HG02970 (cell line): ENCODE measurements at regions not wholly inside any gene's neighbourhood (a gene's known extent, or its start where the extent isn't known, plus 50 kb on each side); places are given as distances from the start of the nearest gene placed in this dataset.
"Not testable (repeated sequence)": the region's sequence is repeated elsewhere in the genome, so short reads cannot be mapped to it uniquely, and the experiment has no call there.

Source experiments
- ATAC-seq: cut with Tn5 transposase; IDR thresholded peaks from one replicate; pipeline ENCODE4 v1.9.1; 2021; ENCODE audit warnings: mild to moderate bottlenecking, moderate library complexity, moderate number of reproducible peaks; ENCODE audit not compliant: unreplicated experiment, low FRiP score

DNA sequence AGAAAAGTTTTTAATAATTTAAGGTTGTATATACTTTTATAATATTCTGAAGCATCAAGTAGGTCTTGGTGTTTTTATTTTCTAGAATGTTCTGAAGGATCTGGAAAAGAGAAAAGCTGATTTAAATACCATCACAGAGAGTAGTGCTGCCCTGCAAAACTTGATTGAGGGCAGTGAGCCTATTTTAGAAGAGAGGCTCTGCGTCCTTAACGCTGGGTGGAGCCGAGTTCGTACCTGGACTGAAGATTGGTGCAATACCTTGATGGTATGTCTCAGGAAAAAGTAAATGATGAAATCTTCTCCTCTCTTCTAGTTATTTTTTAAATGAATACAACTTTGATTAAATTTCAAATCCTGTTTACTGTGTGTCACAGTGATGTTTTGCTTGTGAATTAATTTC lies 225.7 kb downstream of the UTRN start:
- no peak for ATAC-seq

DNA sequence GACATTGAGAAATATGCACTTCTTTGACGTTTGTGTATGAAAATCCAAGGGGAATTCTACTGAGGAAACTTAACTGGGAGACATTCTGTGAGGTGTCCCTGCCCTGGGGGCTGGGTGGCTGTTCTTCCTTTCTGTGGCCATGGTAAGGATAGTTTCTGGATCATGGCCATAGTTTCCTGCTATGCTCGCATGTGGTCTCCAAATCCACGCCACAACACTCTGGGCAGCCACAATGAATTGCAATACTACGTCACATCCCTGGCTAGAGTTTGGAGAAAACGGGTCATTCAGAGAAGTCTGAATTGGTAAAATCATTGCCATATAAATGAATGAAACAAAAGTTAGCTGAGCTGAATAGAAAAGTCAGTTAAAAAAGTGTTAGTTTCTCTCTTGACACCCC lies 230.6 kb downstream of the UTRN start:
- no peak for ATAC-seq

DNA sequence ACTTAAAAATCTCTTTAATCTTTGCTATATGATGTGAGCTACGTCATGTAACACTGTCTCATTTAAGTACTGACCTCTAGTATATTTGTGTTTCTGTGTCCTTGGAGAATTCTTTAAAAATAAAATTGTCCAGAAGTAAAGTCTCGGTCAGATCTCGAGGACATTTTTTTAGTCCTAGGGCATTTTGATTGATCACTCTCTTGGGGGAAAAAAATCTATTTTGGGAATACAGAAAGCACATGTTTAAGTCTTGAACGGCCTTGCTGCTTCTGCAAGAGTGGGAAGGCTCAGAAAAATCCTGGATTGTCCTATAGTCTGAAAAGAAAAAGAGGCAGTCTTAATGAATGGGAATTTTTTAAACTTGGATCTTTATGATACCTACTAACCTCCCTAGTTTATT lies 234.3 kb downstream of the UTRN start:
- ATAC-seq = no peak

DNA sequence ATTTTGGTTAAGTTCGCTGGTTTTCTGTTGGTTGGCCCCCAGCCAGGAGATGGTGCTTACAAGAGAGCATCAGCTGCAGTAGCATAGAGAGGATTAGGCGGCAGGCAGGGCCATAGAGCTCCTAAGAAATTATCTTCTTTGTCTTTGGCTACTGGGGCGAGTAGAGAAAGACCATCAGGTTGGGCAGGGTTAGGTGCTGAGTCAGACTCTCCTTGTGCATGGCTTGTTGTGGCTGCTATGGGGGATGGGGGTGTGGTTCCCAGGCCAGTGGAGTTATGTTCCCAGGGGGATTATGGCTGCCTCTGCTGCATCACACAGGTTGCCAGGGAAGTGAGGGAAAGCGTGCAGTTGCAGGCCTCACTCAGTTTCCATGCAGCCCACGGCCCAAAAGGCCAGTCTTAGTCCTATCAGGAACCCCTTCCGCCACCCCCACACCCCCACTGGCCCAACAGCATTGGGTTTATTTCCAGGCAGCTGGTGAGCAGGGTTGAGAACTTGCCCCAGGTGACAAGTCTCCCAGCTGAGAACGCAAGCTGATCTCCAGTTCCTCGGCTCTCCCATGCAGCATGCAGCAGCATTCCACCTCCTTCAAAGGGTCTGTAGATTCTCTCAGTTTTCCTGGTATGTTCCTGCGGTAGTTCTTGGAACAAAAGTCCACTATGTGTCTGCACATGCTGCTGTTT lies 243.7 kb downstream of the UTRN start:
- no peak for ATAC-seq

DNA sequence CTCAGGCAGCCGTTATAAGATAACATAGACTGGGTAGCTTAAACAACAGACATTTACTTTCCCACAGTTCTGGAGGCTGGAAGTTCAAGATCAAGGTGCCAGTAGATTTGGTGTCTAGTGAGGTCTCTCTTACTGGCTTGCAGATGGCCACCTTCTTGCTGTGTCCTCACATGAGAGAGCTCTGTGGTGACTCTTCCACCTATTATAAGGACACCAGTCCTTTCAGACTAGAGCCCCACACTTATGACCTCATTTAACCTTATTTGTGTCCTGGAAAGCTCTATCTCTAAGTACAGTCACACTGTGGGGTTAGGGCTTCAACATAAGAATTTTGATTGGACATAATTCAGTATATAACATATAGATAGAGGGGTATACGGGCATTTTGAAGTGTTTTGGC lies 245.0 kb downstream of the UTRN start:
- ATAC-seq = no peak

DNA sequence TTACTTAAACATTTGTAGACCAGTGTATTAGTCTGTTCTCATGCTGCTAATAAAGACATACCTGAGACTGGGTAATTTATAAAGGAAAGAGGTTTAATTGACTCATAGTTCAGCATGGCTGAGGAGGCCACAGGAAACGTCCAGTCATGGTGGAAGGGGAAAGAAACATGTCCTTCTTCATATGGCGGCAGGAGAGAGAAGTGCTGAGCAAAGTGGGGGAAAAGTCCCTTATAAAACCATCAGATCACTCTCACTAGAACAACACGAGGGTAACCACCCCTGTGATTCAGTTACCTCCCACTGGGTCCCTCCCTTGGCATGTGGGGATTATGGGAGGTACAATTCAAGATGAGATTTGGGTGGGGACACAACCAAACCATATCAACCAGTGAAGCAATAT lies 247.1 kb downstream of the UTRN start:
- not testable (repeated sequence) for ATAC-seq

DNA sequence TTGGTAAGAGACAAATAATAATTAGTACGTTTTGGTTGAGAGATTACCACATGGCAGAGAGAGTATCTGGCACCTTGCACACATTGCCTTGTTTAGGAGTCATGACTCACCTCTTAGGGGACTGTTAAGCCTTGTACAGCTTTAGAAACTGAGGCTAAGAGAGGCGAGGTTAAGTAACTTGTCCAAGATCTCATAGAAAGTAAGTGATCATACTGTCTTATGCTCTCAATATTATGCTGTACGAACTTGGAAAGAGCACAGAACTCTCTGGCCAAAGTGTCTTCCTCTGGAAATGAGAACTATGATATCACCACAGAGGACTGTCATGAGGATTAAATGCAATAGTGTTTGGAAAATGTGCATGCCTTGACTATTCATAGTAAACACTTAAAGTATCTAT lies 249.0 kb downstream of the UTRN start:
- ATAC-seq = no peak

DNA sequence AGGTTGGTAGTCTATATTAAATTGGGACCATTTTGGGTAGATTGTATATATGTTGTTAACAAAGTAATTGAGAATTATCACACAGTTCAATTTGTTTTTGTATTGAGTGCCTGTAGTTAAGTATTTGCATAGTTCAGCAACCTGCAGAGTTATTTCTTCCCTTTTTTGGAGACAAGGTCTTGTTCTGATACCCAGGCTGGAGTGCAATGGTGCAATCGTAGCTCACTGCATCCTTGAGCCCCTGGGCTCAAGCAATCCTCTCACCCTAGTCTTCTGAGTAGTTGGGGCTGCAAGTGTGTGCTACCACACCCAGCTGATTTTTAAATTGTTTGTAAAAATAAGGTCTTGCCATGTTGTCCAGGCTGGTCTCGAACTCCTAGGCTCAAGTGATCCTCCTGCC lies 250.5 kb downstream of the UTRN start:
- ATAC-seq = no peak

DNA sequence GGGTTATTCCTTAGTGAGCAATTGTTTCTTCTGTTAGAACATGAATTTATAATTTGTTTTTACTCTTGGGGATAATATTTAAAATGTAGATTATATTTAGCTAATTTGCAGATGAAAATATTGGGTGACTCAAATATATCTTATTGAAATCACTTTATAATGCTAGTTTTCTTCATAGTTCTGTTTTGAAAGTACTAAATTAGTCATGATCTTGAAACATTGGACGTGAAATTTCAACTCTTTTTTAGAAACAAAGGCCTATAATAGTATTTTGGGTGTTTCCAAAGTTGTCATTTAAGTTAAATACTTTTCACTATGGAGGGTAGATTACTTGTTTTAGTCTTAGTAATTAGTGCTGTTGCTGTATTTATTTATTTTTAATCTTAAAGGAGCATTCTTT lies 250.9 kb downstream of the UTRN start:
- no peak for ATAC-seq

DNA sequence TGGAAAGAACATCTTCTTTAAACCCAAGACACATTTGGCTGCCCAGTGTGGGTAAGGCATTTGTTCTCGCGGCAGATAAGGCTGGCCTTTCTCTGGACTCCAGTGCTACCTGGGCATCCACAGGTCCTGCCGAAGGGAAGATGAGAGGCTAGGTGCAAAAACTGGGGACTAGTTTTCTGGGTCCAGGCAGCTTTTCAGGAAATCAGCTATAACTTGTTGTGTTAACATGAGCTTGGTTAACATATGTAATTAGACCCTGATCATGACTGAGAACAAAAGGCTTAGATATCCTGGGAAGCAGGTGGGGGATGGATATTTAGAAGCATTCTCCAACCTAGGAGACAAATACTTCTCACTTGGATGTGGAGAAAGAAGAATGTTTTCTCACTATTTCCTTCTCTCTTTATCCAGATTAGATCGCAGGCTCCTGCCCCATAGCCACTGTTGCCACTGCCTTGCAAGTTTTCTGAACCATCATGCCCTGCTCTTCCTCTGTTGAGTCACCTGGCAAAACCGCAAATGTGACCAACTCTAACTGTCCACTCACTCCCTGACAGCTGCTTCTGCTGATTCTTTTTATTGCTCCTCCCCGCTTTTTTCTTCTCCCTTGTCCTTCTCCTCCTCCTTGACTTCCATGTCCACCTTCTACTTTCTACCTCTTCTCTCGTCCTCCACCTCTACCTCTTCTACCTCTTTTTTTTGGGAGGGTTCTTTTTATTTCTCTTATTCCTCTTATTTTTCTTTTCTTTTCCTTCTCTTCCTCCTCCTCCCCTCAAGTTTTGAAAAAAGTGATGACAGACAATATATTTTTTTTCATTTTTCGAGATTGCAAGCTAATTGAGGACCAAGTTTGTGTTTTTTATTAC lies 258.1 kb downstream of the UTRN start:
- ATAC-seq = no peak

DNA sequence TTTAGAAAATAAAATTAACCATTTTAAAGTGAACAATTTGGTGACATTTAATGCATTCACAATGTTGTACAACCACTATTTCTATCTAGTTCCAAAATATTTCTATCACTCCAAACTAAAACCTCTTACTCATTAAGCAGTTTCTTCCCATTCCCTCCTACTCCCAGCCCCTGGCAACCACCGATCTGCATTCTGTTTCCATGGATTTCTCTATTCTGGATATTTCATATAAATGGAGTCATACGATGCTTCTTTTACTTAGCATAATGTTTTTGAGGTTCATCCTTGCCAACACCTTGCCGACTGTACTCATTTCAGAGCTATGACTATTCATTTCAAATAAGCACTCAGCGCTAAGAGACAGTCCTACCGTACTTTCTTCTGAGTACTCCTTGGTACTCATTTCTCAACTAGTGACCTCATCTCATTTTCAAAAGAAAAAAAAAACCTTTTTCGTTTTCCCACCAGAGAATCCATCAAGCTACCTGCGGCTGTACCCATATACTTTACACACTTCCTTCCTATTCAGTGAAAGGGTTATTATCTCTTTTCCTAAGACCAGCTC lies 259.2 kb downstream of the UTRN start:
- ATAC-seq = no peak

DNA sequence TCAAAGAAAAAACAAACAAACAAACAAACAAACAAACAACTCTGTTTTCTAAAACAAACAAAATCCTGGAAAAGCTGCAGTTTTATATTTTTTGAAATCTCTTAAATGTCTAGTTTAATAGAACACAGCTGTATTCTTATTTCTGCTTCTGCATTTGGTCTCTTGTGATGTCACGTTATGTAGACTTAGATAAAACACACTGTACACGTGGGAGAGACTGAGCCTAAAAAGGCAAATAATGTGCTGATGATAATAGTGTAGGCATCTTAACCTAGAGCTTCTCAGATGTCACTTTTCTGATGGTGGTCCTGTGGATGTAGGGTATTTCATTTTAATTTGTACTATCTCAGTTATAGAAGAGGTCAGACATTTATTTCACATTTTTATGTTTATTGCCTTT lies 261.7 kb downstream of the UTRN start:
- no peak for ATAC-seq

DNA sequence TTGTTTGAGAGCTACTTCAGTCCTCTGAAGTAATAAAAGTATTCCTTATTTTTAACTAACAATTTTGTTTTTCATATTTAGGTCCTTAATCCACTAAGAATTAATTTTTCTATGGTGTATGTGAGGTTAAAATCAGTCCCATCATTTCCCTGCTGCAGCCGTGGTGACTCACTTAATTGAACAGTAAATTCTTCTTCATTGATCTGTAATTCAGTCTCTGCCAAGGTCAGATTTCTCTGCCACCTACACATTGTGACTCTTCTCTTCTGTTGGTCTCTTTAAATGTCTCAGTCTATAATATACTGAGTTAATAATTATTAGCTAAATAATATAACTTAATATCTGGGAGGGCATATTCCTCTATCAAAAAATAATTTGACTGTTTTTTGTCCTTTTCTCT lies 262.3 kb downstream of the UTRN start:
- no peak for ATAC-seq

DNA sequence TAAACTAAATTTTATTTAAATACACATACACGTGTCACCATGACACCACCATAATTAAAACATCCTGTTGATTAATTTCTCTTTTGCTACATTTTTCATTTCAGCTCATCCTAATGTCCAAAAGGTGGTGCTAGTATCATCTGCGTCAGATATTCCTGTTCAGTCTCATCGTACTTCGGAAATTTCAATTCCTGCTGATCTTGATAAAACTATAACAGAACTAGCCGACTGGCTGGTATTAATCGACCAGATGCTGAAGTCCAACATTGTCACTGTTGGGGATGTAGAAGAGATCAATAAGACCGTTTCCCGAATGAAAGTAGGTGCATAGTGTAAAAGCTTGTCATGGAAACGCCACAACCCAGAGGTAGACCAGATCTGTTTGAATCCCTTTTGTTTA lies 263.4 kb downstream of the UTRN start:
- no peak for ATAC-seq

DNA sequence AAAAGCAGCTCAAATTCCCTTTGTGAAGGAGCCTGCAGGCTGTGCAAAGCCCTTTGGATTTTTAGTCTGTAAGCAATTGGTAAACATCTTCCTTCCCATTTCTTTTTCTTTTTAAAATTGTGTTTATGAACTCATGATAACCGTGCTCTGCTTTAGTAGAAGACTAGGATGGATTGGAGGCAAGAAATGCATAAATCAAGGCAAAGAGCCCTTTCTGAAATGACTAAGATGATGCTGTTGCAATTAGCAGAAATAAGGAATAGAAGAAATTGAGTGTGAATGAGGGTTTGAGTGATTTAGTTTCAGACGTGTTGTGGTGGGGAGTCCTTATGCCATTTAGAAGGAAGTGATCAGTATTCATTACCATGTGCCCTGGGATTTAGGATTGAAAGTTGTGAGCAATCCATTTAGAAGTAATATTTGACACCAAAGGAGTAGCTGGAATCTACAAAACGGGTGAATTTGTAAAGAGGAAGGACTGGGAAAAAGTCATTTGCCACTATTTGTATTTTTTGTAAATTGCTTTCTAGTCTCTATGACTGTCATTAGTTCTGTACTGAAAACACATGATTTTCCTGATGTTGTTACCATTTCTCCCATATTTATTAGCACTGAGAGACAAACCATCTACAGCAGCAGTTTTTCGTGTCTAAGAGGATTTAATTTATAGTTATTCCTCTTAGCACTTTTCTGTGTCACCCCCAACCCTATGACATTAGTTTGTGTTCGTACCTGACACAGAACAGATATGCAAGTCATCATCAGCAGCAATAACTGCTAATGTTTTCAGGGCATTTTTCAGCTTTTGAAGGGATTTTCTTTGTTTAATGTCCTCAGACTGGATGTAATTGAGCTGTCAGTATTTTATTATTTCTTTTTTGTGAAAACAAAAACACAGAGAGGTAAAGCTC lies 265.0 kb downstream of the UTRN start:
- ATAC-seq = no peak

DNA sequence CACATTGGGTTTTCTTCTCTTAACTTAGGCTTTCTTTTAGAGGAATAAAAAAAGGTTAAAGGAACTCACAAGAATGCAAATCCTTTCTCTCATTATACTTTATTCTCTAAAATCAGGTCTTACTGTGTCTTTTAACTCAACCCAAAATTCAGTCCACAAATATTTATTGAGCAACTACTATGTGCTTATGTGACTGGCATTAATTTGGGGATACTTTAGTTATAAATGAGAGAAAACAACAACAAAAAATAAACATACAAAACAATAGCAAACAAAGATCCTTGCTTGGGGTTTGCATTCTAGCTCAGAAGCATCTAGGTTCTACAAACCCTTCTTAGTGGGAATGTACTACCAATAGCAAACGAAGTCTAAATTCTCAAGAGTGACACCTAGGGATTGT lies 266.2 kb downstream of the UTRN start:
- ATAC-seq = no peak

DNA sequence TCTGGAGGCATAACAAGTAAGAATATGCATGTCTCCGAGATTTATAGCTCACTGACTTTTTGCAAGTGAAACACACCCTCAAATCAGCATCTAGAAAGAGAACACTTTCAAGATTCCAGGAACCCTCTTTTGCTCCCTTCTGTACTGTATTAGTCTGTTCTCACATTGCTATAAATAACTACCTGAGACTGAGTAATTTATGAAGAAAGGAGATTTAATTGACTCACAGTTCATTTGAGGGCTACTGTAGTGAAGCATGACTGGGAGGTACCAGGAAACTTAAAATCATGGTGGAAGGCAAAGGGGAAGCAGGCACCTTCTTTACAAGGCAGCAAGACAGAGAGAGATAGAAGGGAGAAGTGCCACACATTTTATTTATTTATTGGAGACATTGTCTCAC lies 269.9 kb downstream of the UTRN start:
- ATAC-seq = no peak

DNA sequence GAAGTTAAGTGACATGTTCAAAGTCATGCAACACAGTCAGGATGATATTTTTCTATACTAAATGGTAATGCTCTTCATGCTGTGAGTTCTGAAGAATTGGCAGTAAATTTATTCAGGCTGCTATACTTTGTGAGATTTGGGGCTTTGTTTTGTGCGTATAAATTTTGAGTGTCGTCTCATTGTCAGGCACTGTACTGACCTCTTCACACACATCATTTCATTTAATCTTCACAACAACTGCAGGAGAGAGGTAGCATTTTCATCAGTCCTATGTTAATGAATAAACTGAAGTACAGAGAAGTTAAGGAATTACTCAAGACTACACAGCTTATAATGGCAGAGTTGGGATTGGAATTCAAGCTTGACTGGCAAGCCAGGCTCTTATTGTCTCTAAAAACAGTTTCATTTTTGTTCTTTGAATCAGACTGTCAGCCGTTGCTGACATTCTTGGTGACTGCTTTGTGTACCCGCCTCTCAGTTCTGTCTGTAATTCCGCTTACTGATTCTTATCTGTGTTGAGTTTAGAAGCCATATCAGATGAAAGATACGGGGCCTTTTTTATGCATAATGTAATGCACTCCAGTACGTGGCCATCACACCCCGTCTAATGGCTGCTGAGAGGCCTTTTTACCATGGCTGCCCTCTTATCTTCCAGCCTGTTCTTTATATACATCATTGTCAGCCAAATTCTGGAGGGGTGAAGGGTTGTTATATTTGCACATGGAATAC lies 274.9 kb downstream of the UTRN start:
- ATAC-seq = no peak

DNA sequence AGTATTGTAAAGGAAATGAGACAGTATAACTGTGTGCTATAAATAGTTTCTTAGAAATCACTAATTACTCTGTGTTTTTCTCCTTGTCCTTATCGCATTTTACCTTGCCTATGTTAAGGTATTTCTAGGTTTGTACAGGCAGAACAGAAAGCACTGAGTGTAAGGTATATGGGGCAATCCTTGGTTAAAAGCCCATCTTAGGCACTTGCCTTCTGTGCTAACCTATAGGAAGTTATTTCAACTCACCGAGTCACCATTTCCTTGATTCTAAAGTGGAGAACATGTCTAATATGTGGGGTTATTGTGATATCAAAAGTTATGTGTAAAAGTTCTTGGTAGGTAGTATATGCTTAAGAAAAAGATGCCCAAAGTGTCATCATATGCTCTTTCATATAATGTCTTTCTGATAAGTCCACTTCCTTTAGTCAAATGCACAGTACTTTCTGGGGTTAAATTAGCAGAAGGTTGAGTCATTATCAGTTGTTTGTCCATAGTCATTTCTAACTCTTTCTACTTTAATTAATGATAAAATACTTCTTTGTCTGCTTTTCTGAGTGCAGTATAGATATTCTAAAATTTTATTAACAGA lies 276.4 kb downstream of the UTRN start:
- ATAC-seq = no peak

DNA sequence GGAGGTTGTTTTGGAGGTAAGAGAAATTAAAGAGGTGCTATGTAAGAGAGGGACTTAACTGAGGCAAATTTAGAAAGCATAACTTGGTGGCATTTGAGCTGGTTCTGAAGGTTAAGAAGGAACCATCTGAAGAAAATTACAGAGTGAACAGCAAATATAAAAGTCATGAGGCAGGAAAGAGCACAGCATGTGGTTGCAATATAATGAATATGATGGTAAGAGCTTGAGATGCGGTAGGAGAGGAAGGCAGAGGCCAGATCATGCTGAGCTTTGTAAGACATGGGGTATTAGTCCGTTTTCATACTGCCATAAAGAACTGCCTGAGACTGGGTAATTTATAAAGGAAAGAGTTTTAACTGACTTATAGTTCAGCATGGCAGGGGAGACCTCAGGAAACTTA lies 279.1 kb downstream of the UTRN start:
- no peak for ATAC-seq
